ENCODE measurements at regions not wholly inside any gene's neighbourhood (a gene's known extent, or its start where the extent isn't known, plus 50 kb on each side); places are given as distances from the start of the nearest gene placed in this dataset.
"Not testable (repeated sequence)": the region's sequence is repeated elsewhere in the genome, so short reads cannot be mapped to it uniquely, and the experiment has no call there.

GRCh38 chr11:45000918-45001317, 50.2 kb upstream of the TP53I11 start:
- DNase-seq = no peak

- no peak for DNase-seq
Measured at GRCh38 chr11:45001466-45002165, 50.9 kb upstream of the TP53I11 start.

GRCh38 chr11:45005106-45005505, 54.4 kb upstream of the TP53I11 start:
- no peak for DNase-seq

- no peak for DNase-seq
Measured at GRCh38 chr11:45007011-45007410, 56.3 kb upstream of the TP53I11 start.

- DNase-seq = not testable (repeated sequence)
Measured at GRCh38 chr11:45015983-45016382, 65.3 kb upstream of the TP53I11 start.

- DNase-seq = not testable (repeated sequence)
Measured at GRCh38 chr11:45016446-45016845, 65.8 kb upstream of the TP53I11 start.

- DNase-seq = no peak
Measured at GRCh38 chr11:45017329-45017728, 66.6 kb upstream of the TP53I11 start.

GRCh38 chr11:45021001-45021400, 70.3 kb upstream of the TP53I11 start:
- no peak for DNase-seq

GRCh38 chr11:45021692-45022141, 71.0 kb upstream of the TP53I11 start:
- no peak for DNase-seq

- no peak for DNase-seq
Measured at GRCh38 chr11:45022294-45023064, 71.8 kb upstream of the TP53I11 start.

GRCh38 chr11:45023065-45023365, 72.3 kb upstream of the TP53I11 start:
- no peak for DNase-seq

- DNase-seq = no peak
Measured at GRCh38 chr11:45024316-45024715, 73.6 kb upstream of the TP53I11 start.

GRCh38 chr11:45024846-45025588, 74.3 kb upstream of the TP53I11 start:
- no peak for DNase-seq

GRCh38 chr11:45025716-45026492, 75.2 kb upstream of the TP53I11 start:
- DNase-seq = no peak

- no peak for DNase-seq
Measured at GRCh38 chr11:45026835-45027234, 76.2 kb upstream of the TP53I11 start.

- no peak for DNase-seq
Measured at GRCh38 chr11:45027312-45027711, 76.6 kb upstream of the TP53I11 start.

GRCh38 chr11:45028911-45029682, 78.4 kb upstream of the TP53I11 start:
- no peak for DNase-seq

GRCh38 chr11:45030778-45031177, 80.1 kb upstream of the TP53I11 start:
- DNase-seq = no peak

- no peak for DNase-seq
Measured at GRCh38 chr11:45031912-45032519, 81.3 kb upstream of the TP53I11 start.

- DNase-seq = no peak
Measured at GRCh38 chr11:45035413-45035812, 84.7 kb upstream of the TP53I11 start.

GRCh38 chr11:45036010-45036409, 85.3 kb upstream of the TP53I11 start:
- no peak for DNase-seq

- DNase-seq = no peak
Measured at GRCh38 chr11:45036733-45037132, 86.0 kb upstream of the TP53I11 start.

Data from activated naive CD4-positive, alpha-beta T cell (primary cell).